ENCODE measurements at regions not wholly inside any gene's neighbourhood (a gene's known extent, or its start where the extent isn't known, plus 50 kb on each side); places are given as distances from the start of the nearest gene placed in this dataset.

GRCh38 chr13:33373624-33374023 is 88.1 kb upstream of the STARD13 start:
- no peak for DNase-seq

- no peak for DNase-seq
Observed at GRCh38 chr13:33375421-33375820, 89.9 kb upstream of the STARD13 start.

- no peak for DNase-seq
Observed at GRCh38 chr13:33376212-33376611, 90.7 kb upstream of the STARD13 start.

GRCh38 chr13:33377411-33377810 is 91.9 kb upstream of the STARD13 start:
- no peak for DNase-seq

- DNase-seq = no peak
Observed at GRCh38 chr13:33377825-33378224, 92.3 kb upstream of the STARD13 start.

GRCh38 chr13:33379608-33380007 is 94.1 kb upstream of the STARD13 start:
- DNase-seq = no peak

- no peak for DNase-seq
Observed at GRCh38 chr13:33380487-33381079, 95.0 kb upstream of the STARD13 start.

GRCh38 chr13:33381180-33381579 is 95.6 kb upstream of the STARD13 start:
- DNase-seq = no peak

GRCh38 chr13:33381906-33382305 is 96.4 kb upstream of the STARD13 start:
- no peak for DNase-seq

- no peak for DNase-seq
Observed at GRCh38 chr13:33383724-33384577, 98.4 kb upstream of the STARD13 start.

- DNase-seq = no peak
Observed at GRCh38 chr13:33388286-33388998, 102.9 kb upstream of the STARD13 start.

GRCh38 chr13:33392794-33393405 is 107.3 kb upstream of the STARD13 start:
- no peak for DNase-seq

- DNase-seq = no peak
Observed at GRCh38 chr13:33394294-33394932, 108.9 kb upstream of the STARD13 start.

- DNase-seq = no peak
Observed at GRCh38 chr13:33401238-33401637, 115.7 kb upstream of the STARD13 start.

- DNase-seq = no peak
Observed at GRCh38 chr13:33402975-33403374, 117.4 kb upstream of the STARD13 start.

GRCh38 chr13:33403807-33404362 is 118.3 kb upstream of the STARD13 start:
- no peak for DNase-seq

- DNase-seq = no peak
Observed at GRCh38 chr13:33405371-33405770, 119.8 kb upstream of the STARD13 start.

GRCh38 chr13:33409673-33410510 is 124.3 kb upstream of the STARD13 start:
- DNase-seq = no peak

- DNase-seq = no peak
Observed at GRCh38 chr13:33410619-33411018, 125.1 kb upstream of the STARD13 start.

GRCh38 chr13:33411312-33411711 is 125.8 kb upstream of the STARD13 start:
- no peak for DNase-seq

GRCh38 chr13:33415822-33416221 is 130.3 kb upstream of the STARD13 start:
- no peak for DNase-seq
